OCI-LY3 (cell line): ENCODE measurements at regions not wholly inside any gene's neighbourhood (a gene's known extent, or its start where the extent isn't known, plus 50 kb on each side); places are given as distances from the start of the nearest gene placed in this dataset.

Experiments used
- CTCF ChIP-seq: fragments of 200-600, 300-600 bp; sonication (generic); IDR thresholded peaks from 2 replicates; pipeline ENCODE4 v1.5.1; 2014; ENCODE audit warnings: antibody characterized with exemption, low read length, low read depth
- EZH2phosphoT487 ChIP-seq: fragments of 200-600 bp; shearing (Covaris generic); IDR thresholded peaks from 2 replicates; pipeline ENCODE4 v1.6.1; 2018; ENCODE audit warnings: antibody characterized with exemption, mixed run types, low read depth

- TF ChIP-seq CTCF (no peak), EZH2phosphoT487 (no peak)
These were observed 82.4 kb upstream of the DACH1 start for GRCh38 chr13:71949441-71949840.
